ENCODE measurements at regions not wholly inside any gene's neighbourhood (a gene's known extent, or its start where the extent isn't known, plus 50 kb on each side); places are given as distances from the start of the nearest gene placed in this dataset.

DNA sequence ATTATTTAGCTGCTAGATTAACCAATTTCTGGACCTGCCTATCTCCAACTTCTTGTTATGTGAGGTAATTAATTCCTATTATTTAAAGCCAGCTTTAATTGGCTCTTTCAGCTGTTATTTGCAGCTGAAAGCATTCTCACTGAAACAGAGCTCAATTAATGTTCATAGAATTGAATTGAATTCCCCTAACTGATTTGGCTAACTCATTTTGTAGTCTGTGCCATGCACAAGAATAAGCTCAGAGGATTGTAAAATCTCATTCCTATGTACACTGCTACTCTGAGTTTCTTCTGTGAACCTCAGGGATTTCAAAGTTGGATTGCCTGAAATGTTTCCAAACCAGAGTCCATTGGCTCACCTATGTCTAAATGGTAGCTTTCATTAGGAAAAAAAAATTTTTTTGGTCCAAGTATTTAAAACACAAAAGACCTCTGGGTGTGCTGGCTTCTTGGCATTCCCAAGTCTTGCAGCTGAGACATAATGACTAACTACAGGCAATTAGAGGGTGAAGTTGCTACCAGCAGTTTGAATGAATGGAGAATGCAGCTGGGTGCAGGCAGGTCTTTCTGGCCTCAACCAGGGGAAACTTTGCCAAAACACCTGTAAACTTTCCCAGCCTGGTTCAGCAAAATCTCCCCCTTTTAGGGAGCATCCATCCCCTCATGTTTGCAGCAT, 134.3 kb downstream of the EDEM1 start:
- TF ChIP-seq, protein P1, sequence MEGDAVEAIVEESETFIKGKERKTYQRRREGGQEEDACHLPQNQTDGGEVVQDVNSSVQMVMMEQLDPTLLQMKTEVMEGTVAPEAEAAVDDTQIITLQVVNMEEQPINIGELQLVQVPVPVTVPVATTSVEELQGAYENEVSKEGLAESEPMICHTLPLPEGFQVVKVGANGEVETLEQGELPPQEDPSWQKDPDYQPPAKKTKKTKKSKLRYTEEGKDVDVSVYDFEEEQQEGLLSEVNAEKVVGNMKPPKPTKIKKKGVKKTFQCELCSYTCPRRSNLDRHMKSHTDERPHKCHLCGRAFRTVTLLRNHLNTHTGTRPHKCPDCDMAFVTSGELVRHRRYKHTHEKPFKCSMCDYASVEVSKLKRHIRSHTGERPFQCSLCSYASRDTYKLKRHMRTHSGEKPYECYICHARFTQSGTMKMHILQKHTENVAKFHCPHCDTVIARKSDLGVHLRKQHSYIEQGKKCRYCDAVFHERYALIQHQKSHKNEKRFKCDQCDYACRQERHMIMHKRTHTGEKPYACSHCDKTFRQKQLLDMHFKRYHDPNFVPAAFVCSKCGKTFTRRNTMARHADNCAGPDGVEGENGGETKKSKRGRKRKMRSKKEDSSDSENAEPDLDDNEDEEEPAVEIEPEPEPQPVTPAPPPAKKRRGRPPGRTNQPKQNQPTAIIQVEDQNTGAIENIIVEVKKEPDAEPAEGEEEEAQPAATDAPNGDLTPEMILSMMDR (IDR thresholded peaks at IDR 0.05; ENCODE audit: borderline replicate concordance, extremely low read depth, low read length, poor library complexity, severe bottlenecking) = no peak
- no peak for TF ChIP-seq EZH2 (IDR thresholded peaks at IDR 0.05; ENCODE audit: borderline replicate concordance, low read depth, low read length, severe bottlenecking)

Measured in DND-41 (cell line).